Caco-2 (cell line): ENCODE measurements at regions not wholly inside any gene's neighbourhood (a gene's known extent, or its start where the extent isn't known, plus 50 kb on each side); places are given as distances from the start of the nearest gene placed in this dataset.

Experiments
- BruUV-seq: library from RNA; stranded (reverse); fragments of 400-500 nt; replicated peaks from 2 replicates; lab custom pipeline; 2021; lab: Mats Ljungman, UMichigan
- CTCF ChIA-PET: fragments of 300-600 bp; sonication (Branson Sonifier 250); formaldehyde crosslinking; loops from one replicate; lab custom pipeline; 2022; ENCODE audit warnings: antibody characterized with exemption; lab: Charles Lee
- POLR2A ChIA-PET: fragments of 300-600 bp; sonication (Branson Sonifier 250); formaldehyde crosslinking; loops from one replicate; lab custom pipeline; 2022; ENCODE audit warnings: antibody characterized with exemption; lab: Charles Lee
- DNase-seq, 2 experiments: peaks; one replicate each; pipeline versions ENCODE4 v3.0.0 to v3.0.0-alpha.2; 2020 to 2022
- H3K27me3 ChIP-seq: replicated peaks from 2 replicates; pipeline ENCODE4 v1.6.0; 2011; ENCODE audit warnings: low read length; ENCODE audit not compliant: control insufficient read depth, insufficient read depth
- H3K36me3 ChIP-seq: 2 replicates; pipeline ENCODE4 v1.5.1; 2011; ENCODE audit warnings: low read length; ENCODE audit not compliant: control insufficient read depth, insufficient read depth
- H3K4me1 ChIP-seq: fragments of 250-450 bp; sonication (Bioruptor Pico); 2 replicates; pipeline ENCODE4 v1.5.1; 2020; ENCODE audit warnings: mild to moderate bottlenecking
- H3K4me3 ChIP-seq: 2 replicates; pipeline ENCODE4 v1.5.1; 2011; ENCODE audit warnings: low read depth, mild to moderate bottlenecking, control low read depth, low read length
- H3K9me3 ChIP-seq: fragments of 250-450 bp; sonication (Bioruptor Pico); 2 replicates; pipeline ENCODE4 v1.5.1; 2020; ENCODE audit warnings: mild to moderate bottlenecking, moderate library complexity
- H3K27ac Mint-ChIP-seq: one replicate; pipeline ENCODE4 v1.8.0; 2022; ENCODE audit warnings: mixed read lengths; ENCODE audit not compliant: unreplicated experiment
- H3K27me3 Mint-ChIP-seq: one replicate; pipeline ENCODE4 v1.8.0; 2022; ENCODE audit warnings: mixed read lengths; ENCODE audit not compliant: insufficient read depth, unreplicated experiment
- H3K36me3 Mint-ChIP-seq: one replicate; pipeline ENCODE4 v1.8.0; 2022; ENCODE audit warnings: mild to moderate bottlenecking, mixed read lengths; ENCODE audit not compliant: insufficient read depth, unreplicated experiment
- H3K4me1 Mint-ChIP-seq: one replicate; pipeline ENCODE4 v1.8.0; 2022; ENCODE audit warnings: low read depth, mixed read lengths; ENCODE audit not compliant: unreplicated experiment
- H3K4me3 Mint-ChIP-seq: one replicate; pipeline ENCODE4 v1.8.0; 2022; ENCODE audit warnings: mild to moderate bottlenecking, moderate library complexity, mixed read lengths; ENCODE audit not compliant: unreplicated experiment
- H3K9me3 Mint-ChIP-seq: one replicate; pipeline ENCODE4 v1.8.0; 2022; ENCODE audit warnings: mixed read lengths; ENCODE audit not compliant: unreplicated experiment
- CTCF ChIP-seq, 2 experiments: fragments of 200-600 bp in 1 of 2; IDR thresholded peaks; 1 replicate in 1 of 2; 2 replicates in 1 of 2; pipeline versions ENCODE4 v1.5.1 to v1.8.0; 2011 to 2022; ENCODE audit warnings: antibody characterized with exemption in 1 of 2, control low read depth in 1 of 2, inconsistent platforms in 1 of 2, low read depth in 1 of 2, low read length in 1 of 2, mild to moderate bottlenecking in 1 of 2, moderate library complexity in 1 of 2; ENCODE audit not compliant: insufficient read depth in 1 of 2, severe bottlenecking in 1 of 2, unreplicated experiment in 1 of 2
- intact Hi-C: fragments of 100-400 bp; cut with micrococcal nuclease; formaldehyde crosslinking; loops from one replicate; pipeline ENCODE4 v1.10.0; 2022; ENCODE audit not compliant: unreplicated experiment

GRCh38 chr3:10616321-10616720 lies 110.9 kb upstream of the ATP2B2 start:
- ChIA-PET POLR2A (no interaction called here), CTCF (no interaction called here)
- H3K9me3 ChIP-seq: no peaks in the 10 kb centered on the region; the same call in 1 of the 2 replicates
- Mint-ChIP-seq H3K27ac (no peak overlapping the region), H3K9me3 (peaks cover 32% of the 10 kb centered on the region), H3K4me1 (no peaks in the 10 kb centered on the region), H3K27me3 (peaks cover 26% of the 10 kb centered on the region), H3K36me3 (no peaks in the 10 kb centered on the region), H3K4me3 (no peak overlapping the region)
- H3K4me1 ChIP-seq: no peaks in the 10 kb centered on the region
- BruUV-seq: no TSS peak
- no peak for TF ChIP-seq CTCF (IDR thresholded peaks at IDR 0.05; ENCODE audit: insufficient read depth in 1 of 2, low read depth in 1 of 2, low read length in 1 of 2, severe bottlenecking in 1 of 2, unreplicated experiment in 1 of 2)
- no peak overlapping the region for H3K4me3 ChIP-seq
- intact Hi-C loops: no loop called here
- H3K36me3 ChIP-seq: no peaks in the 10 kb centered on the region
- DNase-seq: no peak
- H3K27me3 ChIP-seq: no peaks in the 10 kb centered on the region; the same call in 1 of the 2 replicates

- intact Hi-C loops: no loop called here
- Mint-ChIP-seq H3K9me3 (no peaks in the 10 kb centered on the region), H3K4me3 (no peak overlapping the region), H3K36me3 (no peaks in the 10 kb centered on the region), H3K27ac (no peak overlapping the region), H3K27me3 (peaks cover 17% of the 10 kb centered on the region), H3K4me1 (no peaks in the 10 kb centered on the region)
- no peak overlapping the region for H3K4me3 ChIP-seq
- no peak for TF ChIP-seq CTCF (IDR thresholded peaks at IDR 0.05; ENCODE audit: insufficient read depth in 1 of 2, low read depth in 1 of 2, low read length in 1 of 2, severe bottlenecking in 1 of 2, unreplicated experiment in 1 of 2)
- no peaks in the 10 kb centered on the region; the same call in 1 of the 2 replicates for H3K27me3 ChIP-seq
- H3K9me3 ChIP-seq: no peaks in the 10 kb centered on the region
- no TSS peak for BruUV-seq
- no peak for DNase-seq
- CTCF ChIA-PET: no interaction called here
- POLR2A ChIA-PET: no interaction called here
- no peaks in the 10 kb centered on the region for H3K36me3 ChIP-seq
- H3K4me1 ChIP-seq: no peaks in the 10 kb centered on the region
Observed at GRCh38 chr3:10619989-10620832, 114.8 kb upstream of the ATP2B2 start.

- H3K36me3 ChIP-seq: no peaks in the 10 kb centered on the region
- Mint-ChIP-seq H3K4me3 (no peak overlapping the region), H3K27me3 (peaks cover 17% of the 10 kb centered on the region), H3K4me1 (no peaks in the 10 kb centered on the region), H3K36me3 (no peaks in the 10 kb centered on the region), H3K9me3 (no peaks in the 10 kb centered on the region), H3K27ac (no peak overlapping the region)
- H3K27me3 ChIP-seq: no peaks in the 10 kb centered on the region; the same call in 1 of the 2 replicates
- CTCF ChIA-PET: no interaction called here
- no peak for TF ChIP-seq CTCF (IDR thresholded peaks at IDR 0.05; ENCODE audit: insufficient read depth in 1 of 2, low read depth in 1 of 2, low read length in 1 of 2, severe bottlenecking in 1 of 2, unreplicated experiment in 1 of 2)
- no TSS peak for BruUV-seq
- H3K9me3 ChIP-seq: no peaks in the 10 kb centered on the region
- no peaks in the 10 kb centered on the region for H3K4me1 ChIP-seq
- intact Hi-C loops: no loop called here
- no peak for DNase-seq
- POLR2A ChIA-PET: no interaction called here
- no peak overlapping the region for H3K4me3 ChIP-seq
Observed at GRCh38 chr3:10620833-10621082, 115.4 kb upstream of the ATP2B2 start.
